ENCODE measurements at regions not wholly inside any gene's neighbourhood (a gene's known extent, or its start where the extent isn't known, plus 50 kb on each side); places are given as distances from the start of the nearest gene placed in this dataset.

DNA sequence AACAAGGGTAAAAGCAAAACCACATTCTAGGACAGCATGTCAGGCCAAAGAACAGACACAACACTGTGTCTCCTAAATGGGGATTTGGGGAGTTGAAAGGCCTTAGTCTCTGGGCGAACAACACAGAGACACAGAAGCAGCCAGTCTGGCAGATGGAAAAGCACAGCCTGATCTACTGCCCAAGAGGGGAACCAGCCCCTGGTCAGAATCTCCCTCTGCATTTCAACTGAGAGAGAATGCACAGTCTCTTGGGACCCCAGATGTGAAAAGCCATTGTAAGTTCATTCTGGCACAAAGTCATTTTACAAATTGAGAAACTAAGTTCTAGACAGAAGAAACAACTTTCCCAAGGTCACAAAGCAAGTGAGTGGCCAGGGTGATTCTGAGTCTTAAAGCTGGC, 331.7 kb downstream of the TNS1 start:
- Mint-ChIP-seq H3K4me3 (ENCODE audit: unreplicated experiment) (no peak overlapping the region), H3K4me1 (ENCODE audit: low read depth, unreplicated experiment) (peaks cover 13% of the 10 kb centered on the region), H3K36me3 (ENCODE audit: unreplicated experiment) (no peaks in the 10 kb centered on the region), H3K9me3 (ENCODE audit: unreplicated experiment) (no peaks in the 10 kb centered on the region), H3K27me3 (ENCODE audit: unreplicated experiment) (peaks cover 4% of the 10 kb centered on the region), H3K27ac (ENCODE audit: unreplicated experiment) (peak overlapping the region; percentile 18)
- no peak for DNase-seq
- no peak for TF ChIP-seq CTCF (IDR thresholded peaks at IDR 0.05; ENCODE audit: partially characterized antibody, unreplicated experiment)

DNA sequence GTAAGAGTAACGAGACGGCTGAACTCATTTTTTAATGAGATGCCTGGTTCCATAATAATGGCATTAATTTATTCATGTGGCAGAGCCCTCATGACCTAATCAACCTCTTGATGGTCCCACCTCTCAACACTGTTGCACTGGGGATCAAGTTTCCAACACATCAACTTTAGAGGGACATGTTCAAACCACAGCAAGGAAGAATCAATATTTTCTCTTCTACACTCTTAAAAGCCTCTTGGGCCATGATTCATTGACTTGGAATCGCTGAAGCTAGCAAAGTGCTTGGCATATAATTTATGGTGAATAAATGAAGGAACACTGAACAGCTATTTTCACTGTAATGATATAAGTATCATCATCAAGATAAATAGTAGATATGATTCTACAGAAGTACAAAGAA, 333.0 kb downstream of the TNS1 start:
- no peak overlapping the region for H3K4me3 Mint-ChIP-seq (ENCODE audit: unreplicated experiment)
- H3K4me1 Mint-ChIP-seq (ENCODE audit: low read depth, unreplicated experiment), result peaks cover 13% of the 10 kb centered on the region
- H3K27ac Mint-ChIP-seq (ENCODE audit: unreplicated experiment), result no peak overlapping the region
- H3K27me3 Mint-ChIP-seq (ENCODE audit: unreplicated experiment), result peaks cover 7% of the 10 kb centered on the region
- H3K9me3 Mint-ChIP-seq (ENCODE audit: unreplicated experiment), result peaks cover under 1% of the 10 kb centered on the region
- DNase-seq, result no peak
- TF ChIP-seq CTCF (IDR thresholded peaks at IDR 0.05; ENCODE audit: partially characterized antibody, unreplicated experiment), result no peak
- peaks cover under 1% of the 10 kb centered on the region for H3K36me3 Mint-ChIP-seq (ENCODE audit: unreplicated experiment)

DNA sequence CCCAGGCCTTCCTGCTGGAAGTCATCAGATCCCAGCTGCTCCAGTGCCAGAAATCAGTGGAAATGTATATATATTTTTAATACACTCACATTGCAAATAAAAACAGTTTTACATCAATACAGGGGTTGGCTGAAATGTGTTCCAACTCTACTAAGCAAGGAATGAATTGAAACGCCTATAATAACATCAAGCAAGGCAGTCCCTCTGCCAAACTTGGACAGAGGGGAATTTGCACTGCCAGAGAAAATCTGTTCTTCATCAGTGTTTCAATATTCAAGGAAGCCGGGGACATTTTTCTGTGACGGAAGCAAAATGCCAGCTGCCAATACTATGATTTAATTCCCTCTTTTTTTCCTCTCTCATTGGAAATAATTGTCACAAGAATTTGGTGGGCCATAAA, 335.3 kb downstream of the TNS1 start:
- peaks cover 9% of the 10 kb centered on the region for H3K27me3 Mint-ChIP-seq (ENCODE audit: unreplicated experiment)
- DNase-seq, result no peak
- peaks cover 4% of the 10 kb centered on the region for H3K36me3 Mint-ChIP-seq (ENCODE audit: unreplicated experiment)
- H3K27ac Mint-ChIP-seq (ENCODE audit: unreplicated experiment), result no peak overlapping the region
- TF ChIP-seq CTCF (IDR thresholded peaks at IDR 0.05; ENCODE audit: partially characterized antibody, unreplicated experiment), result no peak
- no peak overlapping the region for H3K4me3 Mint-ChIP-seq (ENCODE audit: unreplicated experiment)
- H3K9me3 Mint-ChIP-seq (ENCODE audit: unreplicated experiment), result peaks cover 4% of the 10 kb centered on the region
- peaks cover 13% of the 10 kb centered on the region for H3K4me1 Mint-ChIP-seq (ENCODE audit: low read depth, unreplicated experiment)

- Mint-ChIP-seq H3K4me1 (ENCODE audit: low read depth, unreplicated experiment) (peaks cover 13% of the 10 kb centered on the region), H3K36me3 (ENCODE audit: unreplicated experiment) (peaks cover 4% of the 10 kb centered on the region), H3K4me3 (ENCODE audit: unreplicated experiment) (no peak overlapping the region), H3K27ac (ENCODE audit: unreplicated experiment) (no peak overlapping the region), H3K27me3 (ENCODE audit: unreplicated experiment) (peaks cover 9% of the 10 kb centered on the region), H3K9me3 (ENCODE audit: unreplicated experiment) (peaks cover 4% of the 10 kb centered on the region)
- TF ChIP-seq CTCF (IDR thresholded peaks at IDR 0.05; ENCODE audit: partially characterized antibody, unreplicated experiment), result no peak
- DNase-seq, result no peak
Measured at GRCh38 chr2:217667035-217667434, 335.8 kb downstream of the TNS1 start.

- Mint-ChIP-seq H3K27ac (ENCODE audit: unreplicated experiment) (no peak overlapping the region), H3K9me3 (ENCODE audit: unreplicated experiment) (peaks cover 4% of the 10 kb centered on the region), H3K27me3 (ENCODE audit: unreplicated experiment) (peaks cover 9% of the 10 kb centered on the region), H3K4me1 (ENCODE audit: low read depth, unreplicated experiment) (peaks cover 9% of the 10 kb centered on the region), H3K4me3 (ENCODE audit: unreplicated experiment) (no peak overlapping the region), H3K36me3 (ENCODE audit: unreplicated experiment) (peaks cover 4% of the 10 kb centered on the region)
- TF ChIP-seq CTCF (IDR thresholded peaks at IDR 0.05; ENCODE audit: partially characterized antibody, unreplicated experiment), result no peak
- no peak for DNase-seq
Measured at GRCh38 chr2:217666338-217666737, 336.5 kb downstream of the TNS1 start.

Data from glutamatergic neuron (in vitro differentiated cells).